GM12878 (cell line): ENCODE measurements at regions not wholly inside any gene's neighbourhood (a gene's known extent, or its start where the extent isn't known, plus 50 kb on each side); places are given as distances from the start of the nearest gene placed in this dataset.
A peak's percentile ranks its signal among the peaks of the same experiment; 100 is the strongest.

Experiments
- ATAC-seq: fragments of 200-7000 bp; cut with Tn5 transposase; 3 replicates; pipeline ENCODE4 v1.9.1; 2020; ENCODE audit warnings: mild to moderate bottlenecking, moderate library complexity
- BruUV-seq: library from RNA; stranded (reverse); fragments of 400-500 nt; replicated peaks from 2 replicates; lab custom pipeline; 2021; lab: Mats Ljungman, UMichigan
- CTCF ChIA-PET: fragments of 300-600 bp; sonication (Branson Sonifier 250); formaldehyde crosslinking; extraction: SDS; loops from one replicate; lab custom pipeline; 2021; ENCODE audit warnings: inconsistent platforms; lab: Yijun Ruan, JAX
- POLR2A ChIA-PET: fragments of 350-600 bp; formaldehyde crosslinking; extraction: SDS; loops from one replicate; lab custom pipeline; 2021; ENCODE audit warnings: inconsistent platforms; lab: Charles Lee
- RAD21 ChIA-PET: fragments of 300-600 bp; sonication (Branson Sonifier 250); formaldehyde crosslinking; loops from one replicate; lab custom pipeline; 2023; ENCODE audit warnings: antibody characterized with exemption; ENCODE audit not compliant: unreplicated experiment; lab: Charles Lee
- SMC1A ChIA-PET: fragments of 300-600 bp; sonication (Branson Sonifier 250); formaldehyde crosslinking; loops from one replicate; lab custom pipeline; 2023; ENCODE audit not compliant: unreplicated experiment, uncharacterized antibody; lab: Charles Lee
- DNase-seq: peaks from one replicate; pipeline ENCODE4 v3.0.0-alpha.2; 2011; ENCODE audit warnings: low read depth, low spot score
- FAIRE-seq: peaks from 3 replicates; lab custom pipeline; 2011; peaks lifted over from hg19 to GRCh38; lab: Jason Lieb, UNC
- H2AFZ ChIP-seq: 2 replicates; pipeline ENCODE4 v1.6.0; 2011; ENCODE audit warnings: low read depth, low read length, control low read depth; ENCODE audit not compliant: control insufficient read depth
- H3K27ac ChIP-seq: 2 replicates; pipeline ENCODE4 v1.5.1; 2011; ENCODE audit warnings: control low read depth; ENCODE audit not compliant: control insufficient read depth, insufficient read depth
- H3K27me3 ChIP-seq, 2 experiments: replicated peaks in 1 of 2; 2 replicates each; pipeline versions ENCODE4 v1.6.0 to v1.6.1; 2011; ENCODE audit warnings: low read length in 1 of 2; ENCODE audit not compliant: control insufficient read depth in 2 of 2, insufficient read depth in 2 of 2
- H3K36me3 ChIP-seq, 2 experiments: 2 replicates each; pipeline ENCODE4 v1.5.1; 2011; ENCODE audit warnings: low read length in 1 of 2; ENCODE audit not compliant: control insufficient read depth in 2 of 2, insufficient read depth in 2 of 2
- H3K4me1 ChIP-seq: 2 replicates; pipeline ENCODE4 v1.6.1; 2011; ENCODE audit warnings: mild to moderate bottlenecking, low read length, moderate library complexity, mixed read lengths; ENCODE audit not compliant: control insufficient read depth, insufficient read depth
- H3K4me2 ChIP-seq: 2 replicates; pipeline ENCODE4 v1.6.0; 2011; ENCODE audit warnings: control low read depth; ENCODE audit not compliant: control insufficient read depth, insufficient read depth
- H3K4me3 ChIP-seq: fragments of 200-600 bp; sonication (generic); 2 replicates; pipeline ENCODE4 v1.5.1; 2016
- H3K79me2 ChIP-seq: 2 replicates; pipeline ENCODE4 v1.6.0; 2011; ENCODE audit warnings: low read length; ENCODE audit not compliant: control insufficient read depth, insufficient read depth
- H3K9ac ChIP-seq: 2 replicates; pipeline ENCODE4 v1.8.0; 2011; ENCODE audit warnings: low read length, control low read depth, mixed read lengths; ENCODE audit not compliant: control insufficient read depth, insufficient read depth
- H3K9me3 ChIP-seq: replicated peaks from 3 replicates; pipeline ENCODE4 v1.5.1; 2011; ENCODE audit warnings: mild to moderate bottlenecking, low read length; ENCODE audit not compliant: control insufficient read depth, insufficient read depth
- H4K20me1 ChIP-seq: 2 replicates; pipeline ENCODE4 v1.6.0; 2011; ENCODE audit not compliant: control insufficient read depth, insufficient read depth
- BCL3 ChIP-seq: IDR thresholded peaks from 2 replicates; pipeline ENCODE4 v1.6.1; 2011; ENCODE audit warnings: borderline replicate concordance, low read depth, mild to moderate bottlenecking, moderate library complexity, low read length; ENCODE audit not compliant: insufficient read depth, poor library complexity, severe bottlenecking
- EED ChIP-seq: sonication (generic); IDR thresholded peaks from 2 replicates; pipeline ENCODE4 v1.6.1; 2016; ENCODE audit warnings: antibody characterized with exemption, low read depth
- SIN3A ChIP-seq: IDR thresholded peaks from 2 replicates; pipeline ENCODE4 v1.6.1; 2012; ENCODE audit warnings: low read depth, low read length, improper control_type of control experiment
- WGBS: methylation state at CpG from one replicate; pipeline ENCODE4 v1.1.6; 2016; ENCODE audit warnings: low lambda C conversion rate; ENCODE audit not compliant: insufficient replicate concordance, insufficient coverage; ENCODE audit errors: missing lambda C conversion rate; 5-methylcytosine and 5-hydroxymethylcytosine counted together
- in situ Hi-C: fragments of 300-500 bp; cut with MboI; formaldehyde crosslinking; loops from 9 replicates; pipeline ENCODE4 v1.14.3; 2018; ENCODE audit warnings: mixed read lengths
- intact Hi-C: fragments of 100-400 bp; cut with micrococcal nuclease; formaldehyde crosslinking; loops from one replicate; pipeline ENCODE4 v1.14.2; 2022; ENCODE audit not compliant: unreplicated experiment

GRCh38 chr2:139296672-139297209 is 516.6 kb upstream of the NXPH2 start:
- RAD21 ChIA-PET = no interaction called here
- no peaks in the 10 kb centered on the region for H3K4me1 ChIP-seq
- intact Hi-C loops = no loop called here
- H3K4me3 ChIP-seq = no peak overlapping the region
- DNase-seq (no peak), ATAC-seq (no peak), FAIRE-seq (no peak)
- H2AFZ ChIP-seq = no peak overlapping the region
- in situ Hi-C loops = no loop called here
- no peak overlapping the region for H3K9ac ChIP-seq
- CTCF ChIA-PET = no interaction called here
- no peaks in the 10 kb centered on the region for H3K79me2 ChIP-seq
- POLR2A ChIA-PET = no interaction called here
- no peak overlapping the region for H3K4me2 ChIP-seq
- no peaks in the 10 kb centered on the region for H3K36me3 ChIP-seq
- SMC1A ChIA-PET = no interaction called here
- H4K20me1 ChIP-seq = no peaks in the 10 kb centered on the region
- H3K27ac ChIP-seq = no peak overlapping the region
- H3K27me3 ChIP-seq = no peaks in the 10 kb centered on the region
- TF ChIP-seq BCL3 = no peak
- H3K9me3 ChIP-seq = no peaks in the 10 kb centered on the region
- no TSS peak for BruUV-seq
- 0% methylated on average over 3 of the region's 3 CpGs for WGBS

GRCh38 chr2:139293992-139294548 is 513.9 kb upstream of the NXPH2 start:
- H3K4me1 ChIP-seq = no peaks in the 10 kb centered on the region
- POLR2A ChIA-PET = interaction anchor here (0.5 kb wide), 1 partner anchor 1158 kb away, joined by 5 read pairs; no protein-coding TSS in a partner anchor
- no peaks in the 10 kb centered on the region for H3K36me3 ChIP-seq
- no peaks in the 10 kb centered on the region for H3K79me2 ChIP-seq
- BruUV-seq = no TSS peak
- CTCF ChIA-PET = no interaction called here
- 8% methylated on average over 6 of the region's 6 CpGs for WGBS
- no peak overlapping the region for H3K27ac ChIP-seq
- H3K4me2 ChIP-seq = no peak overlapping the region
- SMC1A ChIA-PET = no interaction called here
- H3K9me3 ChIP-seq = no peaks in the 10 kb centered on the region
- H3K27me3 ChIP-seq = no peaks in the 10 kb centered on the region
- in situ Hi-C loops = no loop called here
- no peak overlapping the region for H3K4me3 ChIP-seq
- H4K20me1 ChIP-seq = no peaks in the 10 kb centered on the region
- H2AFZ ChIP-seq = no peak overlapping the region
- RAD21 ChIA-PET = no interaction called here
- peak; percentile 51 for ATAC-seq
- FAIRE-seq = no peak
- no peak for DNase-seq
- H3K9ac ChIP-seq = no peak overlapping the region
- TF ChIP-seq SIN3A (no peak), EED (no peak)
- intact Hi-C loops = no loop called here
